ENCODE measurements at regions not wholly inside any gene's neighbourhood (a gene's known extent, or its start where the extent isn't known, plus 50 kb on each side); places are given as distances from the start of the nearest gene placed in this dataset.
"Not testable (repeated sequence)": the region's sequence is repeated elsewhere in the genome, so short reads cannot be mapped to it uniquely, and the experiment has no call there.

DNA sequence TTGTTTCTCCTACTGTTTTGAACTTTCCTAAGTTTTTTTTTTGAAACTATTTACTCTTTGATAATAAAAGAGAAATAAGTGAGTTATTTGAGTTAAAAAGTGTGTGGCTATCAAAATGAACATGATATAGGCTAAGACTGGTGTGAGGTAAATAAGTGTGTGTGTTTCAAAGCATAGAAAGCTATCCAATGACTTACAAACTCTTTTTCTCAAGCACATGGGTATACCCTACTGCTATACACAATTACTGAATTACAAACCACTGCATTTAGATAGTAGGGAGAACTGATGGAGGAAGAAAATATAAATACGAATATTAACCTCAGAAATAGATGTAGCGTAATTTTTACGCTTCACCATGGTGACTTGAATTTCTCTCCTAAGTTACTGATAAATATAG is 305.8 kb upstream of the ANXA10 start:
- no peak for DNase-seq (ENCODE audit: extremely low spot score, insufficient read length, low read depth)
- no peak for FAIRE-seq

DNA sequence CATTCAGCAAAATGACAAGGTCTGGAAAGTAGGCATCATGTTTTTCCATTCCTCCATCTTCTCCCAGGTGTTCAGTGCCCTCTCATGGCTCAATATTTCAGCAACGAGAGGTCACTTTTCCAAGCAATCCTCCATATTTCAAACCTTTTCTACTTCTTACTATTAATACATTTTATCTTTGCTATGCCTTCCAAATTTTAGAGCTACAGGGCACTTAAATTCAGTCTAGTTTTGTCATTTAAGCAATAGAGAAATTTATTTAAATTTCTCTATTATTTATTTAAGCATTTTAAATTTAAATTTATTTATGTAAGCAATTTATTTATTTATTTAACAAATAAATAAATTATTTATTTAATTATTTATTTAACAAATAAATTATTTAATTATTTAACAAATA is 305.1 kb upstream of the ANXA10 start:
- DNase-seq (ENCODE audit: extremely low spot score, insufficient read length, low read depth): no peak
- FAIRE-seq: no peak

DNA sequence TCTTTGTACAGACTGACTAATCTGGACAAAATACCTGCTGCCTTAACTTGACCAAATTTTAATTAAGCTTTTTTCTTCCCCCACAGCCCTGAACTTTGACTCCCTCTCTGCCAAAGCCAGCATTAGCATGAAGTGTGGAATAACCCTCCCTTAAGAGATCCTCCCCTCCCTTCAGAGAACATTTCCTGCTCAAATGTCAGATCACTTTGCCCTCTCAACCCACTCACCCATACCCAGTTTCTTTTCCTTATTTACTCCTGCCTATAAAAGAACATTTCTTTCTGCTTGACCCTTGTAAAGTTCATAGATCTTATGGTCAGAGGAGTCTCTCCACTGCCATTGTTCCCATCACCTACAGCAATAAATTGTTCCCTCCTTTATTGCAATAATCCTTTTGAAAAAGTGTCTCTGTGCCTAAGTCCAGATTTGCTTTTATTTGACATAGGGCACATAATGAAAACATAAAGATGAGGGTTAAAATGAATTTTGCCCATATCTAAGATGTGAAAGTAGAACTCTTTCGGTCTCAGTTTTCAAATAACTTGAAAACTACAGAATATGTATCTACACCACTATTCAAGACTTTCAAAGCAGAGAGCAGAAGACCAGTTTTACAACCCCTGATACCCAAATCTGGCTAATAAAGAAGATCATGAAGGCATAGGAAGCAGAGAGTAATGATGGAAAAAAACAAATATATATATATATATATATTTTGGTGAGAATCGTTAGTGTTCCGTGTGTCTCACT is 289.7 kb upstream of the ANXA10 start:
- FAIRE-seq (no peak), DNase-seq (ENCODE audit: extremely low spot score, insufficient read length, low read depth) (no peak)

- no peak for FAIRE-seq
- no peak for DNase-seq (ENCODE audit: extremely low spot score, insufficient read length, low read depth)
Observed at GRCh38 chr4:167811958-167812357, 280.4 kb upstream of the ANXA10 start.

DNA sequence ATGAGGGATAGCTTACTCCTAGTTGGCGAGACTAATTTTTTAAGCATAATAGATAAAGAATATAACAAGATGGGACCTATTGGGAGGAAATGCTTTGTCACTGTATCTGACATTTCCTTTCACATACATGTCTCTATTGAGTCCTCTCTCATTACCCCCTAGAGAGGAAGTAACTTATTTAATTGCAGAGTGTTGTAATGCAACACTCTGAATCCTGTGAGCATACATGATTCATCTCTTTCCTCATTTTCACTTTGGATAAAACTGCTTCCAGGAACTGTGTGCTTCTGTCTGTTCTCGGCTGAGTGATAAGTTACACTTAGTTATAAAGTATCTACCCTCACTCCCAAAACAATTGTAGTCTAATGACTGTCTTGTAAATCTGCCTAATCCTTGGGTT is 266.1 kb upstream of the ANXA10 start:
- FAIRE-seq (no peak), DNase-seq (ENCODE audit: extremely low spot score, insufficient read length, low read depth) (no peak)

DNA sequence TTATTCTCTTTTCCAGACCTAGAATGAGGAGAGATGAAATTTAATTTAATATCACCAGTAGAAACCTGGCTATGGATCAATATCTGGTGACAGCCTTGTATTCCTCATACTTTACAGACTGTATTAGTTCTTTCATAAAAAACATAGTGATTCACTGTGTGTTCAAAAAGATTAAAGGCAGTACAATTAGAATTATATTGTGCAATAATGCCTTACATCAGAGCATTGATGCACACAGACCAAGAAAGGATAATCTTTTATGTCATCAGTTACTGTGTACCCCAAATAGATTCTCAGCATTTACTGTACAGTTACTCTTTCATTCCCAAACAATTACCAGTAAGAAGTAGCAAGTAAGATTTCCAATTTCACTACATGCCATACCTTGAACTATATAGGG is 260.5 kb upstream of the ANXA10 start:
- no peak for FAIRE-seq
- DNase-seq (ENCODE audit: extremely low spot score, insufficient read length, low read depth): no peak

- no peak for FAIRE-seq
- DNase-seq (ENCODE audit: extremely low spot score, insufficient read length, low read depth): no peak
Observed at GRCh38 chr4:167838686-167839085, 253.7 kb upstream of the ANXA10 start.

DNA sequence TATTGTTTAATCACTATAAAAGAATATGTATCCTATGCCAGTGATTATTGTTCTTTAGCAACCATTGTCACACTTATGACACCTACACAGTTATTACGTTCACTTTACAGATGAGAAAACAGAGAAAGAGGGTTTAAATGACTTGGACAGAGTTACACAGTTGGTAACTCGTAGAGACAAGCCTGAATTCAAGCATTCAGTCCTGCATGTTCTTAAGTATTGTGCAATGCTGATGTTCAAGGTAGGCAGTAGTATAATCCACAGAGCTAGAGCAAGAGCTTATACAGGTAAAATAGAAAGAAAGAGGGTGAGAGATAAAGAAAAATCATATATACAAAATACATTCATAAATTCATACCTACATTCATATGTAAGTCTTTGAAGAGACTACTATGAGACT is 249.8 kb upstream of the ANXA10 start:
- no peak for DNase-seq (ENCODE audit: extremely low spot score, insufficient read length, low read depth)
- no peak for FAIRE-seq

DNA sequence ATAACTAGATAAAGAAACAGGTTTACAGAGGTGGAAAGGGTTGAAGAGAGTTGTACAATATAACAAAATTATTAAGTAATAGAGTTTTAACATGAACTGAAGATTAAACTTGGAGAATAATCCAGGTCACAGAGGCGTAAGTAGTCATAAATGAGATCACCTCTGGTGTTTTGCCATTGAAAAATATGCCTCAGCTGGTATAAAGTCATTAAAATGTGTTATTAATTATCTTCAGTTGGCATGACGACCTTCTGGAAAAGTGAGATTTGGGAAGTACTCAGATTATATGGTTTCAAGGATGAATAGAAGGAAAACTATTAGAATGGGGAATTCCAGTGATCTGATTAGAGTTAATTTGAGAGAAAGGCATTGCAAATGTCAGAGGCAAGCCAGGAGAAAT is 237.5 kb upstream of the ANXA10 start:
- FAIRE-seq (no peak), DNase-seq (ENCODE audit: extremely low spot score, insufficient read length, low read depth) (no peak)

- DNase-seq (ENCODE audit: extremely low spot score, insufficient read length, low read depth); FAIRE-seq: not testable (repeated sequence)
Observed at GRCh38 chr4:167858127-167858526, 234.2 kb upstream of the ANXA10 start.

GRCh38 chr4:167867191-167867590 is 225.1 kb upstream of the ANXA10 start:
- FAIRE-seq (no peak), DNase-seq (ENCODE audit: extremely low spot score, insufficient read length, low read depth) (no peak)

- FAIRE-seq: no peak
Observed at GRCh38 chr4:167868163-167868562, 224.2 kb upstream of the ANXA10 start.

GRCh38 chr4:167873496-167873895 is 218.8 kb upstream of the ANXA10 start:
- no peak for DNase-seq (ENCODE audit: extremely low spot score, insufficient read length, low read depth)
- no peak for FAIRE-seq

More at GRCh38 chr4:167868163-167868562, 224.2 kb upstream of the ANXA10 start:
- DNase-seq (ENCODE audit: extremely low spot score, insufficient read length, low read depth): no peak

DNA sequence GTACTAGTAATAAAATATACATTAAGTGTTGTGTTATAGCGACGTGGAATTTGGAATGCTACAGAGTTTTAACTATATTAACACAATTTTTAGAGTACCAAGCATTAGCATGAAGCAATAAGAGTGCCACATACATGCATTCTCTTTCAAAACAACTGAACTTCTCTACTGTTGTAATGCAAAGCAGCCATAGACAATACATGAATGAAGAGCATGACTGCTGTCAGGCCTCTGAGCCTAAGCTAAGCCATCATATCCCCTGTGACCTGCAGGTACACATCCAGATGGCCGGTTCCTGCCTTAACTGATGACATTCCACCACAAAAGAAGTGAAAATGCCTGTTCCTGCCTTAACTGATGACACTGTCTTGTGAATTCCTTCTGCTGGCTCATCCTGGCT is 216.2 kb upstream of the ANXA10 start:
- FAIRE-seq; DNase-seq (ENCODE audit: extremely low spot score, insufficient read length, low read depth): not testable (repeated sequence)

DNA sequence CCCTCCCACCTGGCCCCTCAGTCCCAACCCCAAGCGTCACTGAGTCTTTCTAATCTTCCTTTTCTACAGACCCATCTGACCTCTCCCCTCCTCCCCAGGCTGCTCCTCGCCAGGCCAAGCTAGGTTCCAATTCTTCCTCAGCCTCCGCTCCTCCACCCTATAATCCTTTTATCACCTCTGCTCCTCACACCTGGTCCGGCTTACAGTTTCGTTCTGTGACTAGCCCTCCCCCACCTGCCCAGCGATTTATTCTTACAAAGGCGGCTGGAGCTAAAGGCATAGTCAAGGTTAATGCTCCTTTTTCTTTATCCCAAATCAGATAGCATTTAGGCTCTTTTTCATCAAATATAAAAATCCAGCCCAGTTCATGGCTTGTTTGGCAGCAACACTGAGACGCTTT is 214.5 kb upstream of the ANXA10 start:
- FAIRE-seq; DNase-seq (ENCODE audit: extremely low spot score, insufficient read length, low read depth): not testable (repeated sequence)

- no peak for FAIRE-seq
- DNase-seq (ENCODE audit: extremely low spot score, insufficient read length, low read depth): no peak
Observed at GRCh38 chr4:167883266-167883665, 209.1 kb upstream of the ANXA10 start.

DNA sequence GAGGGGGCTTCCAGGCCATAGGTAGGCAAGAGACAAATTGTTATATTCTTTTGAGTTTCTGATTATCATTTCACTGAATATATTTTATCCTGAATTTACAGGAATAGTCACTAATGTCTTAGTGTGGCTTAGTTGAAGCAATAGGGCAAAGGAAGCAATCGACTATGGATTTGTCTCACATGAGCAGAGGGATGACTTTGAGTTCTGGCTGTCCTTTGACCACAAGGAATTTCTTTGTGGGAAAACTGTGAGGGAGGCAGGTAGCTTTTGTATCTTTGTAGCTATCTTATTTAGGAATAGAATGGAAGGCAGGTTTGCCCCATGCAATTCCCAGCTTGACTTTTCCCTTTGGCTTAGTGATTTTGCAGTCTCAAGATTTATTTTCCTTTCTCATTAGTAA is 207.3 kb upstream of the ANXA10 start:
- FAIRE-seq (no peak), DNase-seq (ENCODE audit: extremely low spot score, insufficient read length, low read depth) (no peak)

DNA sequence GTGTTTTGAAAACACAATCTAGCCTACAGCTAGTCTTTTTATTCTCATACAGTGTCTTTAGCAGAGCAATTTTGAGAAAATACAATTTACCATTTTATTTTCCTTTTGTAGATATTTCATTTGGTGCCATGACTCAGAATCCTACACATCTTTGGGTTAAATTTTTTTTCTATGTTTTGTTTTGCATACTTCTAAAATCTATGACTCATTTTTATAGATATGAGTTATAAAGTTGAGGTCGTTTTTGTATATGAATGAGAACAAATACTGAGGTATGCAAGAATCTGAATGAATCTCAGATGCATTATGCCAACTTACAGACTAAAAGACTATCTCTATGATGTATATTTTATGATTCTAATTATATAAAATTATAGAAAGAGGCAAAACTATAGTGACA is 206.5 kb upstream of the ANXA10 start:
- no peak for FAIRE-seq
- DNase-seq (ENCODE audit: extremely low spot score, insufficient read length, low read depth): no peak

GRCh38 chr4:167887726-167888125 is 204.6 kb upstream of the ANXA10 start:
- FAIRE-seq (no peak), DNase-seq (ENCODE audit: extremely low spot score, insufficient read length, low read depth) (no peak)

GRCh38 chr4:167890226-167890625 is 202.1 kb upstream of the ANXA10 start:
- DNase-seq (ENCODE audit: extremely low spot score, insufficient read length, low read depth): no peak
- no peak for FAIRE-seq

DNA sequence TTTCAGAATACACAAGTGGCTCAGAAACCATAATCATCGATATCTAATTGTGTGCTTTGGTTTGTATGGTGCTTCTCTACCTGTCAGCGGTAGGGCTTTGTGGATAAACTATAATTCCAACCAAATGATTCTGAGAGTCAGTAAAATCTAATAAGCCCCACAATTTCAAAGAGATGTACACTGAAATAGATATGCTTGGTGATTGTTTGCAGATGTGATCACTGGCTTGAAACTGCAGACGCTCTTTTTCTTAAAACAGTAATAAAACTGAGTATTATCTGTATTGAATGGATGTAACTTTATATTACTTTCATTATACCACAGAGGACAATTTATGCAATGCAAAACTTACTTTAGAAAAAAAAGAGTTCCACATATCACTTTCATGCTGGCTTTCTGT is 198.8 kb upstream of the ANXA10 start:
- FAIRE-seq (no peak), DNase-seq (ENCODE audit: extremely low spot score, insufficient read length, low read depth) (no peak)

DNA sequence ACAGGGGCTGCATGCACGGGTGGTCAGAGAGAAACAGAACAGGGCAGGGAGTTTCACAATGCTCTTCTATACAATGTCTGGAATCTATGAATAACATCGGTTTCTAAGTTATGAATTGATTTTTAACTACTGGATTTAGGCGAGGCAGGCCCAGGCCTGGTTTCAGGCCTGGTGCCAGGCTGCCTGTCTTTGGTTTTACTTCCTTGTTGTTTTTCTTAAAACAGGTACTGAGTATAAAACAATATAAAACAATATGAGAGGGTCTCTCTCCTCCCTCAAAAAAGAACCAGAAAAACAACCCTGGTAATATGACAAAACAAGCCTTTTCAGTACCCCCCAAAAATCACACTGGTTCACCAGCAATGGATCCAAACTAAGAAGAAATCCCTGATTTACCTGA is 196.1 kb upstream of the ANXA10 start:
- FAIRE-seq: not testable (repeated sequence)

More for the DNA sequence above, 196.1 kb upstream of the ANXA10 start:
- DNase-seq (ENCODE audit: extremely low spot score, insufficient read length, low read depth): not testable (repeated sequence)

All from GM18507 (cell line).